Gastrocnemius medialis (tissue), 4 donors: ENCODE measurements at regions not wholly inside any gene's neighbourhood (a gene's known extent, or its start where the extent isn't known, plus 50 kb on each side); places are given as distances from the start of the nearest gene placed in this dataset.

ENCODE experiments used
- ATAC-seq, 2 donors: fragments of 150-250 bp; one replicate each; pipeline ENCODE4 v1.9.1; 2016
- DNase-seq, 2 donors: peaks; one replicate each; pipeline ENCODE4 v3.0.0-alpha.2; 2019
- H3K27ac ChIP-seq, 4 donors: fragments of 200-600 bp; sonication (generic); 1 replicate in 1 of 4; 2 replicates in 3 of 4; pipeline ENCODE4 v1.5.1; 2016 to 2018; ENCODE audit warnings: mild to moderate bottlenecking in 2 of 4, moderate library complexity in 1 of 4
- H3K27me3 ChIP-seq, 3 donors: fragments of 200-600 bp; sonication (generic) in 2 of 3; 1 replicate in 1 of 3; 2 replicates in 2 of 3; pipeline versions ENCODE4 v1.5.1 to v1.6.0; 2016 to 2019; ENCODE audit warnings: mild to moderate bottlenecking in 1 of 3, moderate library complexity in 1 of 3
- H3K36me3 ChIP-seq, 2 donors: fragments of 200-600 bp; sonication (generic) in 1 of 2; one replicate each; pipeline ENCODE4 v1.5.1; 2017 to 2018
- H3K4me1 ChIP-seq, 2 donors: fragments of 200-600 bp; sonication (generic) in 1 of 2; one replicate each; pipeline ENCODE4 v1.5.1; 2016 to 2017; ENCODE audit warnings: mild to moderate bottlenecking in 2 of 2
- H3K4me3 ChIP-seq, 4 donors: fragments of 200-600 bp; sonication (generic) in 3 of 4; 1 replicate in 1 of 4; 2 replicates in 3 of 4; pipeline ENCODE4 v1.5.1; 2016 to 2019; ENCODE audit warnings: mild to moderate bottlenecking in 2 of 4
- H3K9me3 ChIP-seq, 3 donors: fragments of 200-600 bp; sonication (generic) in 2 of 3; 1 replicate in 1 of 3; 2 replicates in 2 of 3; pipeline ENCODE4 v1.5.1; 2016 to 2019
- CTCF ChIP-seq, 5 experiments: fragments of 450-650 bp in 3 of 5; fragments of 200-600 bp in 2 of 5; sonication (generic) in 2 of 5; IDR thresholded peaks in 4 of 5; conservative IDR thresholded peaks in 1 of 5; 1 replicate in 4 of 5; 2 replicates in 1 of 5; pipeline ENCODE4 v1.5.1; 2016 to 2019; ENCODE audit warnings: antibody characterized with exemption in 5 of 5, mild to moderate bottlenecking in 3 of 5, moderate library complexity in 3 of 5
- POLR2A ChIP-seq, 2 donors: fragments of 450-650 bp; IDR thresholded peaks; one replicate each; pipeline ENCODE4 v1.6.1; 2017; ENCODE audit warnings: antibody characterized with exemption in 2 of 2, mild to moderate bottlenecking in 2 of 2, moderate library complexity in 2 of 2
- in situ Hi-C, 4 donors: fragments of 200-750 bp; cut with MboI; loops; one replicate each; pipeline versions ENCODE4 v1.15.0 to v1.8.0; 2017; ENCODE audit warnings: low sequenced_read_pairs in 4 of 4
- intact Hi-C: fragments of 100-400 bp; cut with DNase I; formaldehyde crosslinking; loops from one replicate; pipeline ENCODE4 v1.15.1; 2023; ENCODE audit warnings: low total_unique reads

GRCh38 chr12:73342733-73343132 is 1070.6 kb downstream of the TRHDE start:
- no peak for DNase-seq
- no peaks in the 10 kb centered on the region for H3K27me3 ChIP-seq
- H3K36me3 ChIP-seq = no peaks in the 10 kb centered on the region
- no peak overlapping the region for H3K27ac ChIP-seq
- H3K9me3 ChIP-seq = no peaks in the 10 kb centered on the region
- intact Hi-C loops = no loop called here
- in situ Hi-C loops = loop anchor here in 1 of 4 donors (25.0 kb wide), 1 partner anchor 95 kb away; no protein-coding TSS in a partner anchor
- ATAC-seq = no peak
- TF ChIP-seq POLR2A (IDR thresholded peaks at IDR 0.05) (no peak), CTCF (IDR thresholded peaks at IDR 0.05 in 4 of 5, conservative IDR thresholded peaks at IDR 0.05 in 1 of 5) (no peak)
- H3K4me1 ChIP-seq = no peaks in the 10 kb centered on the region
- H3K4me3 ChIP-seq = no peak overlapping the region

- Histone ChIP-seq H3K36me3 (no peaks in the 10 kb centered on the region), H3K4me1 (no peaks in the 10 kb centered on the region), H3K9me3 (no peaks in the 10 kb centered on the region), H3K27ac (no peak overlapping the region), H3K27me3 (no peaks in the 10 kb centered on the region), H3K4me3 (no peak overlapping the region)
- in situ Hi-C loops (no loop called here), intact Hi-C loops (no loop called here)
- DNase-seq = no peak
- ATAC-seq = no peak
- TF ChIP-seq CTCF (IDR thresholded peaks at IDR 0.05 in 4 of 5, conservative IDR thresholded peaks at IDR 0.05 in 1 of 5) (no peak), POLR2A (IDR thresholded peaks at IDR 0.05) (no peak)
Measured at GRCh38 chr12:73352826-73353225, 1080.7 kb downstream of the TRHDE start.

- intact Hi-C loops = no loop called here
- ATAC-seq (no peak), DNase-seq (no peak)
- Histone ChIP-seq H3K4me1 (no peaks in the 10 kb centered on the region), H3K9me3 (no peaks in the 10 kb centered on the region), H3K27me3 (no peaks in the 10 kb centered on the region), H3K27ac (no peak overlapping the region), H3K36me3 (no peaks in the 10 kb centered on the region), H3K4me3 (no peak overlapping the region)
- TF ChIP-seq CTCF (IDR thresholded peaks at IDR 0.05 in 4 of 5, conservative IDR thresholded peaks at IDR 0.05 in 1 of 5) (no peak), POLR2A (IDR thresholded peaks at IDR 0.05) (no peak)
- in situ Hi-C loops = no loop called here
Measured at GRCh38 chr12:73361156-73361863, 1089.1 kb downstream of the TRHDE start.

- H3K27me3 ChIP-seq = no peaks in the 10 kb centered on the region
- DNase-seq (no peak), ATAC-seq (no peak)
- no peaks in the 10 kb centered on the region for H3K36me3 ChIP-seq
- in situ Hi-C loops (no loop called here), intact Hi-C loops (no loop called here)
- no peak overlapping the region for H3K27ac ChIP-seq
- H3K9me3 ChIP-seq = no peaks in the 10 kb centered on the region
- TF ChIP-seq POLR2A (IDR thresholded peaks at IDR 0.05) (no peak), CTCF (IDR thresholded peaks at IDR 0.05 in 4 of 5, conservative IDR thresholded peaks at IDR 0.05 in 1 of 5) (no peak)
- no peak overlapping the region for H3K4me3 ChIP-seq
- no peaks in the 10 kb centered on the region for H3K4me1 ChIP-seq
Measured at GRCh38 chr12:73361864-73362230, 1089.7 kb downstream of the TRHDE start.

GRCh38 chr12:73362666-73363065 is 1090.5 kb downstream of the TRHDE start:
- Histone ChIP-seq H3K4me3 (no peak overlapping the region), H3K27me3 (no peaks in the 10 kb centered on the region), H3K27ac (no peak overlapping the region), H3K36me3 (no peaks in the 10 kb centered on the region), H3K4me1 (no peaks in the 10 kb centered on the region), H3K9me3 (no peaks in the 10 kb centered on the region)
- intact Hi-C loops (no loop called here), in situ Hi-C loops (no loop called here)
- ATAC-seq = no peak
- DNase-seq = no peak
- TF ChIP-seq POLR2A (IDR thresholded peaks at IDR 0.05) (no peak), CTCF (IDR thresholded peaks at IDR 0.05 in 4 of 5, conservative IDR thresholded peaks at IDR 0.05 in 1 of 5) (no peak)
